WTC11 (cell line): ENCODE measurements at regions not wholly inside any gene's neighbourhood (a gene's known extent, or its start where the extent isn't known, plus 50 kb on each side); places are given as distances from the start of the nearest gene placed in this dataset.

Source experiments
- ATAC-seq: fragments of 200-7000 bp; cut with Tn5 transposase; 2 replicates; pipeline ENCODE4 v1.10.0; 2021; ENCODE audit warnings: mild to moderate bottlenecking, moderate library complexity
- CTCF ChIA-PET: fragments of 300-600 bp; sonication (Branson Sonifier 250); formaldehyde crosslinking; loops from one replicate; lab custom pipeline; 2021; ENCODE audit warnings: antibody characterized with exemption; lab: Charles Lee
- POLR2A ChIA-PET: fragments of 350-600 bp; sonication (Branson Sonifier 250); formaldehyde crosslinking; loops from one replicate; lab custom pipeline; 2021; ENCODE audit warnings: antibody characterized with exemption; lab: Charles Lee
- DNase-seq: peaks from one replicate; pipeline ENCODE4 v3.0.0; 2021; ENCODE audit warnings: low spot score
- H3K27ac Mint-ChIP-seq: 2 replicates; pipeline ENCODE4 v1.8.0; 2021; ENCODE audit warnings: mixed read lengths
- H3K27me3 Mint-ChIP-seq: 2 replicates; pipeline ENCODE4 v1.8.0; 2021; ENCODE audit warnings: low read depth, mild to moderate bottlenecking, moderate library complexity, mixed read lengths
- H3K36me3 Mint-ChIP-seq: 2 replicates; pipeline ENCODE4 v1.8.0; 2021; ENCODE audit warnings: mixed read lengths
- H3K4me1 Mint-ChIP-seq: 2 replicates; pipeline ENCODE4 v1.8.0; 2022; ENCODE audit warnings: mixed read lengths
- H3K4me3 Mint-ChIP-seq: 2 replicates; pipeline ENCODE4 v1.8.0; 2021; ENCODE audit warnings: mild to moderate bottlenecking, moderate library complexity, mixed read lengths
- H3K9me3 Mint-ChIP-seq: 2 replicates; pipeline ENCODE4 v1.8.0; 2021; ENCODE audit warnings: mixed read lengths
- CBFB ChIP-seq: sonication (generic); formaldehyde crosslinking; IDR thresholded peaks from 2 replicates; pipeline ENCODE4 v1.8.1; 2022; ENCODE audit warnings: mild to moderate bottlenecking, low read depth, missing genetic modification reagents
- FOXP1 ChIP-seq: sonication (generic); formaldehyde crosslinking; IDR thresholded peaks from 2 replicates; pipeline ENCODE4 v1.8.0; 2022; ENCODE audit warnings: missing genetic modification reagents, mild to moderate bottlenecking, moderate library complexity, borderline replicate concordance
- GABPB1 ChIP-seq: sonication (generic); formaldehyde crosslinking; IDR thresholded peaks from 2 replicates; pipeline ENCODE4 v1.8.1; 2023; ENCODE audit warnings: mild to moderate bottlenecking, missing genetic modification reagents
- MXD4 ChIP-seq: fragments of 250-450 bp; sonication (Bioruptor Pico); IDR thresholded peaks from 2 replicates; pipeline ENCODE4 v1.8.0; 2021; ENCODE audit warnings: mild to moderate bottlenecking, moderate library complexity, borderline replicate concordance
- MYBL2 ChIP-seq: sonication (generic); formaldehyde crosslinking; IDR thresholded peaks from 2 replicates; pipeline ENCODE4 v1.8.1; 2023; ENCODE audit warnings: mild to moderate bottlenecking, moderate library complexity, missing genetic modification reagents
- NFE2L1 ChIP-seq: sonication (generic); formaldehyde crosslinking; IDR thresholded peaks from 2 replicates; pipeline ENCODE4 v1.8.1; 2023; ENCODE audit warnings: missing genetic modification reagents
- NR2C2 ChIP-seq: sonication (generic); formaldehyde crosslinking; IDR thresholded peaks from 2 replicates; pipeline ENCODE4 v1.8.0; 2022; ENCODE audit warnings: mild to moderate bottlenecking, missing genetic modification reagents
- OVOL2 ChIP-seq: fragments of 250-450 bp; sonication (Bioruptor Pico); IDR thresholded peaks from 2 replicates; pipeline ENCODE4 v1.9.0; 2021; ENCODE audit warnings: mild to moderate bottlenecking, borderline replicate concordance
- RORB ChIP-seq: fragments of 250-450 bp; sonication (Bioruptor Pico); IDR thresholded peaks from 2 replicates; pipeline ENCODE4 v1.9.0; 2021; ENCODE audit warnings: mild to moderate bottlenecking
- SMAD3 ChIP-seq: sonication (generic); formaldehyde crosslinking; IDR thresholded peaks from 2 replicates; pipeline ENCODE4 v1.8.0; 2022; ENCODE audit warnings: missing genetic modification reagents, mild to moderate bottlenecking, borderline replicate concordance
- ZNF121 ChIP-seq: sonication (generic); formaldehyde crosslinking; IDR thresholded peaks from 2 replicates; pipeline ENCODE4 v1.8.0; 2023; ENCODE audit warnings: missing genetic modification reagents
- ZNF138 ChIP-seq: sonication (generic); formaldehyde crosslinking; conservative IDR thresholded peaks from 2 replicates; pipeline ENCODE4 v1.8.1; 2022; ENCODE audit warnings: mild to moderate bottlenecking, moderate library complexity, missing genetic modification reagents
- ZNF219 ChIP-seq: sonication (generic); formaldehyde crosslinking; IDR thresholded peaks from 2 replicates; pipeline ENCODE4 v1.8.0; 2023; ENCODE audit warnings: missing genetic modification reagents, mild to moderate bottlenecking, borderline replicate concordance
- ZNF317 ChIP-seq: sonication (generic); formaldehyde crosslinking; IDR thresholded peaks from 2 replicates; pipeline ENCODE4 v1.8.1; 2023; ENCODE audit warnings: low read depth, mild to moderate bottlenecking, moderate library complexity, missing genetic modification reagents, borderline replicate concordance
- ZNF396 ChIP-seq: fragments of 250-450 bp; sonication (Bioruptor Pico); IDR thresholded peaks from 2 replicates; pipeline ENCODE4 v1.8.0; 2021; ENCODE audit warnings: mild to moderate bottlenecking, moderate library complexity, borderline replicate concordance
- TF ChIP-seq, protein P1 (sequence below): fragments of 250-450 bp; sonication (Bioruptor Pico); conservative IDR thresholded peaks from 2 replicates; pipeline ENCODE4 v1.9.0; 2021; ENCODE audit warnings: mild to moderate bottlenecking
- TF ChIP-seq, protein P2 (sequence below): sonication (generic); formaldehyde crosslinking; IDR thresholded peaks from 2 replicates; pipeline ENCODE4 v1.8.1; 2022; ENCODE audit warnings: low read depth, missing genetic modification reagents, borderline replicate concordance
- TF ChIP-seq, protein P3 (sequence below): fragments of 250-450 bp; sonication (Bioruptor Pico); IDR thresholded peaks from 2 replicates; pipeline ENCODE4 v1.9.0; 2021; ENCODE audit warnings: mild to moderate bottlenecking
- TF ChIP-seq, protein P4 (sequence below): fragments of 250-450 bp; sonication (Bioruptor Pico); IDR thresholded peaks from 2 replicates; pipeline ENCODE4 v1.9.0; 2021; ENCODE audit warnings: mild to moderate bottlenecking
- TF ChIP-seq, protein P5 (sequence below): sonication (generic); formaldehyde crosslinking; IDR thresholded peaks from 2 replicates; pipeline ENCODE4 v1.8.0; 2022; ENCODE audit warnings: mild to moderate bottlenecking, missing genetic modification reagents
- TF ChIP-seq, protein P6 (sequence below): fragments of 250-450 bp; sonication (Bioruptor Pico); IDR thresholded peaks from 2 replicates; pipeline ENCODE4 v1.9.0; 2021; ENCODE audit warnings: moderate library complexity, mild to moderate bottlenecking, inconsistent platforms, borderline replicate concordance
- TF ChIP-seq, protein P7 (sequence below): sonication (generic); formaldehyde crosslinking; conservative IDR thresholded peaks from 2 replicates; pipeline ENCODE4 v1.8.1; 2022; ENCODE audit warnings: mild to moderate bottlenecking, missing genetic modification reagents

DNA sequence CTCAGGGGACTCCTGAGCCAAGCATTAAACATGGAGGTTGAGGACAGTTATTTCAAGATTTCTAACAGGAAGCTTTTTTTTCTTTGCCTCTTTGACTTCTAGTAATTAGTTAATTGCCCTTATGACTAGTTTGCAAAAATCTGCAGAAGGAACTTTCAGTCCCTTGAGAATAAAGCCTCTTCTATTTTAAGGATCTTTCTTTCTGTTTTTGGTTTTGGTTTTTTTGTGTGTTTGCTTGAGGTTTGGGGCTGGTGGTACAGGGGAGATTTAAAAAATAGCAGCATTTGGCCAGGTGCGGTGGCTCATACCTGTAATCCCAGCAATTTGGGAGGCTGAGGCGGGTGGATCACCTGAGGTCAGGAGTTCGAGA, 259.3 kb downstream of the BMP7 start (continued):
- TF ChIP-seq NFE2L1 (CRISPR knock-in tag) (no peak), NR2C2 (CRISPR knock-in tag) (no peak), MXD4 (CRISPR knock-in tag) (no peak), ZNF396 (CRISPR knock-in tag) (no peak), FOXP1 (no peak)
- TF ChIP-seq, protein P1, sequence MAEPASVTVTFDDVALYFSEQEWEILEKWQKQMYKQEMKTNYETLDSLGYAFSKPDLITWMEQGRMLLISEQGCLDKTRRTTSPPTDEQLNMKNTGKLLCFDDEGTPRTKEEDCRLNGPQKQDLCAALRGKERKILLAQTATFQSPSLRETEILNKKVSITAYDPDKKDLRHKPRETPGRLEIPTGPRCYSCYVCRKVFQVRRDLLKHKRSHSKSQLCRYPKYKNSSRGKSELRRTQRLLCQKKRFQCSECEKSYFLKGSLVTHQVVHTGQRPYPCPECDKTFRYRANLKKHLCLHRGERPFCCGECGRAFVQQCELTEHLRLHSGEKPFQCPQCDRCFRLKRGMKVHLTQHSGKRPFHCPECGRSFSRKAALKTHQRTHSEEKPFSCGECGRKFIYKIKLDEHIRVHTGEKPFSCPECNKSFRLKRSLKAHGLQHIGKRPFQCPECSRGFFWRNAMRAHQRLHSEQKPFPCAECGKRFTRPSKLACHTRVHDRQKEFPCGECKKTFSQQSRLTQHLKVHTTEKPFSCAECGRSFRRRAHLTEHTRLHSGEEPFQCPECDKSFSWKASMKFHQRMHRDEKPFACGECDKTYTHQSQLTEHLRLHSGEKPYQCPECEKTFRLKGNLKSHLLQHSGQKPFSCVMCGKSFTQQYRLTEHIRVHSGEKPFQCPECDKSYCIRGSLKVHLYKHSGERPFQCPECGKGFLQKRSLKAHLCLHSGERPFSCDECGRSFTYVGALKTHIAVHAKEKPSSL (CRISPR knock-in tag), result no peak
- TF ChIP-seq, protein P2, sequence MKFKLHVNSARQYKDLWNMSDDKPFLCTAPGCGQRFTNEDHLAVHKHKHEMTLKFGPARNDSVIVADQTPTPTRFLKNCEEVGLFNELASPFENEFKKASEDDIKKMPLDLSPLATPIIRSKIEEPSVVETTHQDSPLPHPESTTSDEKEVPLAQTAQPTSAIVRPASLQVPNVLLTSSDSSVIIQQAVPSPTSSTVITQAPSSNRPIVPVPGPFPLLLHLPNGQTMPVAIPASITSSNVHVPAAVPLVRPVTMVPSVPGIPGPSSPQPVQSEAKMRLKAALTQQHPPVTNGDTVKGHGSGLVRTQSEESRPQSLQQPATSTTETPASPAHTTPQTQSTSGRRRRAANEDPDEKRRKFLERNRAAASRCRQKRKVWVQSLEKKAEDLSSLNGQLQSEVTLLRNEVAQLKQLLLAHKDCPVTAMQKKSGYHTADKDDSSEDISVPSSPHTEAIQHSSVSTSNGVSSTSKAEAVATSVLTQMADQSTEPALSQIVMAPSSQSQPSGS (CRISPR knock-in tag), result no peak

DNA sequence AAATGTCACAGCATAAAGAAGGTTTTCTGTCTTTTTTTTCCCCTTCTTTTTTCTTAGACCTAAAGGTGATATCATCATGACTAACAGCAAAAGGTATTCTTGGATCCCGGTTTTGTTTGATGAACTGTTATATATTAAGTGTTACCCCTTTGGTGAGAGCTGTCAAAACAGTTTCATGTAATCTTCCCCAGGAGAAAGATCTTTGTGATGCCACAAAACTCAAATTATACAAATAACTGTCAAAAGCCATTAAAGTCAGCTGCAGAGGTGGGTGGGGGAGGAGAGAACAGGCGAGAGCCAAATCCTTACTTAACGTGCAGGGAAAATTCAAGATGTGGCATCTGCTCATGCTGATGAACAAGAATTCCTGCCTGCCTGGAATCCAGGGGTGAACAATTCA, 258.2 kb downstream of the BMP7 start:
- CTCF ChIA-PET, result interaction anchor here (0.7 to 1.2 kb wide), 2 partner anchors 53 to 185 kb away, joined by 3 read pairs; no protein-coding TSS in a partner anchor
- TF ChIP-seq, protein P3, sequence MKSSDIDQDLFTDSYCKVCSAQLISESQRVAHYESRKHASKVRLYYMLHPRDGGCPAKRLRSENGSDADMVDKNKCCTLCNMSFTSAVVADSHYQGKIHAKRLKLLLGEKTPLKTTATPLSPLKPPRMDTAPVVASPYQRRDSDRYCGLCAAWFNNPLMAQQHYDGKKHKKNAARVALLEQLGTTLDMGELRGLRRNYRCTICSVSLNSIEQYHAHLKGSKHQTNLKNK (CRISPR knock-in tag), result no peak
- no peak for TF ChIP-seq ZNF219 (CRISPR knock-in tag)
- TF ChIP-seq, protein P4, sequence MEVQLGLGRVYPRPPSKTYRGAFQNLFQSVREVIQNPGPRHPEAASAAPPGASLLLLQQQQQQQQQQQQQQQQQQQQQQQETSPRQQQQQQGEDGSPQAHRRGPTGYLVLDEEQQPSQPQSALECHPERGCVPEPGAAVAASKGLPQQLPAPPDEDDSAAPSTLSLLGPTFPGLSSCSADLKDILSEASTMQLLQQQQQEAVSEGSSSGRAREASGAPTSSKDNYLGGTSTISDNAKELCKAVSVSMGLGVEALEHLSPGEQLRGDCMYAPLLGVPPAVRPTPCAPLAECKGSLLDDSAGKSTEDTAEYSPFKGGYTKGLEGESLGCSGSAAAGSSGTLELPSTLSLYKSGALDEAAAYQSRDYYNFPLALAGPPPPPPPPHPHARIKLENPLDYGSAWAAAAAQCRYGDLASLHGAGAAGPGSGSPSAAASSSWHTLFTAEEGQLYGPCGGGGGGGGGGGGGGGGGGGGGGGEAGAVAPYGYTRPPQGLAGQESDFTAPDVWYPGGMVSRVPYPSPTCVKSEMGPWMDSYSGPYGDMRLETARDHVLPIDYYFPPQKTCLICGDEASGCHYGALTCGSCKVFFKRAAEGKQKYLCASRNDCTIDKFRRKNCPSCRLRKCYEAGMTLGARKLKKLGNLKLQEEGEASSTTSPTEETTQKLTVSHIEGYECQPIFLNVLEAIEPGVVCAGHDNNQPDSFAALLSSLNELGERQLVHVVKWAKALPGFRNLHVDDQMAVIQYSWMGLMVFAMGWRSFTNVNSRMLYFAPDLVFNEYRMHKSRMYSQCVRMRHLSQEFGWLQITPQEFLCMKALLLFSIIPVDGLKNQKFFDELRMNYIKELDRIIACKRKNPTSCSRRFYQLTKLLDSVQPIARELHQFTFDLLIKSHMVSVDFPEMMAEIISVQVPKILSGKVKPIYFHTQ (CRISPR knock-in tag), result no peak
- TF ChIP-seq SMAD3, result no peak
- TF ChIP-seq, protein P5, sequence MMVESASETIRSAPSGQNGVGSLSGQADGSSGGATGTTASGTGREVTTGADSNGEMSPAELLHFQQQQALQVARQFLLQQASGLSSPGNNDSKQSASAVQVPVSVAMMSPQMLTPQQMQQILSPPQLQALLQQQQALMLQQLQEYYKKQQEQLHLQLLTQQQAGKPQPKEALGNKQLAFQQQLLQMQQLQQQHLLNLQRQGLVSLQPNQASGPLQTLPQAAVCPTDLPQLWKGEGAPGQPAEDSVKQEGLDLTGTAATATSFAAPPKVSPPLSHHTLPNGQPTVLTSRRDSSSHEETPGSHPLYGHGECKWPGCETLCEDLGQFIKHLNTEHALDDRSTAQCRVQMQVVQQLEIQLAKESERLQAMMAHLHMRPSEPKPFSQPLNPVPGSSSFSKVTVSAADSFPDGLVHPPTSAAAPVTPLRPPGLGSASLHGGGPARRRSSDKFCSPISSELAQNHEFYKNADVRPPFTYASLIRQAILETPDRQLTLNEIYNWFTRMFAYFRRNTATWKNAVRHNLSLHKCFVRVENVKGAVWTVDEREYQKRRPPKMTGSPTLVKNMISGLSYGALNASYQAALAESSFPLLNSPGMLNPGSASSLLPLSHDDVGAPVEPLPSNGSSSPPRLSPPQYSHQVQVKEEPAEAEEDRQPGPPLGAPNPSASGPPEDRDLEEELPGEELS (CRISPR knock-in tag), result no peak
- TF ChIP-seq ZNF138 (CRISPR knock-in tag), result no peak
- no peak for TF ChIP-seq OVOL2
- TF ChIP-seq FOXP1, result no peak
- no peak for TF ChIP-seq ZNF121 (CRISPR knock-in tag)
- no peak for TF ChIP-seq MYBL2 (CRISPR knock-in tag)
- no peak for TF ChIP-seq NFE2L1 (CRISPR knock-in tag)
- TF ChIP-seq CBFB (CRISPR knock-in tag), result no peak
- TF ChIP-seq, protein P6, sequence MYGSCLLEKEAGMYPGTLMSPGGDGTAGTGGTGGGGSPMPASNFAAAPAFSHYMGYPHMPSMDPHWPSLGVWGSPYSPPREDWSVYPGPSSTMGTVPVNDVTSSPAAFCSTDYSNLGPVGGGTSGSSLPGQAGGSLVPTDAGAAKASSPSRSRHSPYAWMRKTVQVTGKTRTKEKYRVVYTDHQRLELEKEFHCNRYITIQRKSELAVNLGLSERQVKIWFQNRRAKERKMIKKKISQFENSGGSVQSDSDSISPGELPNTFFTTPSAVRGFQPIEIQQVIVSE (CRISPR knock-in tag), result no peak
- no peak for TF ChIP-seq GABPB1 (CRISPR knock-in tag)
- no peak for TF ChIP-seq ZNF317
- TF ChIP-seq RORB, result no peak
- TF ChIP-seq, protein P7, sequence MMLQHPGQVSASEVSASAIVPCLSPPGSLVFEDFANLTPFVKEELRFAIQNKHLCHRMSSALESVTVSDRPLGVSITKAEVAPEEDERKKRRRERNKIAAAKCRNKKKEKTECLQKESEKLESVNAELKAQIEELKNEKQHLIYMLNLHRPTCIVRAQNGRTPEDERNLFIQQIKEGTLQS, result no peak
- no peak overlapping the region for H3K27ac Mint-ChIP-seq
- DNase-seq (no peak), ATAC-seq (no peak)
- no peak overlapping the region for H3K4me3 Mint-ChIP-seq
- H3K27me3 Mint-ChIP-seq, result peaks cover 11% of the 10 kb centered on the region
- POLR2A ChIA-PET, result no interaction called here
- H3K36me3 Mint-ChIP-seq, result no peaks in the 10 kb centered on the region
- no peaks in the 10 kb centered on the region for H3K9me3 Mint-ChIP-seq
- peaks cover 2% of the 10 kb centered on the region for H3K4me1 Mint-ChIP-seq
